A172 (cell line): ENCODE measurements at regions not wholly inside any gene's neighbourhood (a gene's known extent, or its start where the extent isn't known, plus 50 kb on each side); places are given as distances from the start of the nearest gene placed in this dataset.

Experiments used
- DNase-seq: peaks from one replicate; pipeline ENCODE4 v3.0.0-alpha.2; 2015; ENCODE audit warnings: low spot score

GRCh38 chr11:33616552-33616951, 84.1 kb downstream of the C11orf91 start:
- no peak for DNase-seq

- no peak for DNase-seq
Measured at GRCh38 chr11:33615751-33616150, 84.9 kb downstream of the C11orf91 start.

GRCh38 chr11:33613404-33613803, 87.2 kb downstream of the C11orf91 start:
- DNase-seq, result no peak

- DNase-seq, result no peak
Measured at GRCh38 chr11:33610903-33611302, 89.7 kb downstream of the C11orf91 start.

DNA sequence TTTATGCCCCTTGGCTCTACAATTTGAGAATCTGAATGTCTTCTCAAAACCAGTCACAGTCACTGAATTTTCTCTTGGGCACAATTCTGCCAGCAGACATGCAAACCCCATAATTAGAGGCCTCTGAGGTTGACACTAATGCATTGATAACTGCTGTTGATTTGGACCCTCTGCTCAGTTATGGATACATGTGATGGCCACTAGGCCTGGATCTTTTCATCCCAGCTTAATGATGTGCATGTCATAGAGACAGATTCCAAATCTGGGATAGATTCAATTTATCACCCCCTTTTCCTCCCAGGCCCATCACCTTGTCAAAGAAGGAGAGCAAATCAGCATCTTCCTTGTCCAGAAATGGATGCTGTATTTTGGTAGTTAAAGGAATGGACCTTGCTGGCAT, 92.2 kb downstream of the C11orf91 start:
- DNase-seq, result no peak

- no peak for DNase-seq
Measured at GRCh38 chr11:33606762-33607161, 93.9 kb downstream of the C11orf91 start.

DNA sequence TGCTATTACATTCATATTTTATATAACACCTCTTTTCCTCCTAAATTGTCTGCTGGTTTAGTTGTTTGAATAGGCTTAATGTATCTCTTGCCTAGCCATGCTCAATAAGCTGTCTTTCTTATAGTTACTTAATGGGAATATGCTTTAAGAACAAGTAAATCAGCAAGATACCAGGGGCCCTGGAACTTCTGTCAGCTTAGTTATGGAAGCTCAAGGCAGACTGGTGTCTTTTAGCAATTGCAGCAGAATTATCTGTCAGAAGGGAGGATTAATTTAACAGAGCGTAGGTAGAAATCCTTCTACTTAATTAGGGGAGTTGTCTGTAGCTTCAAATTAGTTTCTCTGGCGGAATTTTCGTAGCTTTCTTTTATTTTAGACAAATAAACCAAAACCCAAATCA, 94.9 kb downstream of the C11orf91 start:
- DNase-seq, result no peak

DNA sequence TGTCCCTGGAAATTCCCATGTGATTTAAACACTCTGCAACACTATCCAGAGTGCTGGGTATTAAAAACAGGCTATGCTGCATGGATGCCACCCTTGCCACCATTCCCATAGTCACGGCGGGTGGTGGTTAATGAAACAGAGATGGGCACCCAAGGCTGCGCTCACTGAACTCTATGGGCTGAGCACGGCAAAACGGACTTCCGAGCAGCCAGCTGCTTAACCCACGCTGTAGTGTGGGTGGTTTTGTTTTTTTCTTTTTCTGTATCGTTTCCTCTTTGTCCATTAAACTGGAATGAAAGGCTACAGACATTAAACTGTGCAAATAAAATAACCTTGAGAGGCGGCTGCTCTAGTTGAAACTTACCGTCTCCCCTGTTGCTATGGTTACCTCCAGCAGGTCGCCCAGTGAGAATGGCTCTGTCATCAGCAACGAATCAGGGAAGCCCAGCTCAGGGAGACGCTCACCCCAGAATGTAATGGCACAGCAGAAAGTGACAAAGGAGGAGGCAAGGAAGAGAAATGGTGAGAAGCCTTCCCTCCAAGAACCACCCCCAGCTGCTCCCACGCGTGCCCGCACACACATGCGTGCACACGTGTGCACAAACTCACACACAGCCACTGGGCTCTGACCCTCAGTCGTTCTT, 102.1 kb downstream of the C11orf91 start:
- no peak for DNase-seq

DNA sequence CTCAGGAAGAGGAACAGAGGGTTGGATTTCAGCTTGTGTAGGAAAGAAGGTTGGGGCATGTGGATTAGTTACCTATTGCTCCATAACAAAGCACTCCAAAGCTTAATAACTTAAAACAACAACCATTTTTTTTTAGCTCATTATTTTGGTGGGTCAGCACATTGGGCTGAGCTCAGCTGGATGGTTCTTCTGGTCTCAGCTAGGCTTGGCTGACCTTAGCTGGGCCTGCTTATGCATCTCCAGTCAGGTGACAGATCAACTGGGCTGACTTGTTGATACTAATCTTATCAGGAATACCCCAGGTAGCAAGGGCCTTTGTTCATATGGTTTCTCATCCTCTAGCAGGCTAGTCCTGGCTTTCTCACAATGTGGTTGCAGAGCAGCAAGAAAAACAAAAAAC, 106.4 kb downstream of the C11orf91 start:
- no peak for DNase-seq

GRCh38 chr11:33590441-33590840, 110.2 kb downstream of the C11orf91 start:
- DNase-seq, result no peak

DNA sequence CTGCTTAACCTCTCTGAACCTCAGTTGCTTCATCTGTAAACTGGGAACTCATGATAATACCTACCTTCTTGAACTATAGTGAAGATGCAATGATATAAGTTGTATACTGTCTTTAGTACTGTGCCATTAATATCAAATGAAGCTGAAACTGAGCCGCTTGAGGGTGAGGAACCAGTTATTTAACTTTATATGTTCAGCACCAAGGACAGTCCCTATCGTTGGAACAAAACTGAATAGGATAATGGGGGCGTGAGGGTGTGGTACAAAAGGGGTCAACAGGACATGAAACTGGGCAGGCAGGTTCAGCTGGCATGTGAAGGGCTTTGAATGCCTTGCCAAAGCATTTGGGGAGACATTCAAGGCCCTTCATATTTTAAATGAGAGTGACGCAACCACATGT, 112.6 kb downstream of the C11orf91 start:
- no peak for DNase-seq

DNA sequence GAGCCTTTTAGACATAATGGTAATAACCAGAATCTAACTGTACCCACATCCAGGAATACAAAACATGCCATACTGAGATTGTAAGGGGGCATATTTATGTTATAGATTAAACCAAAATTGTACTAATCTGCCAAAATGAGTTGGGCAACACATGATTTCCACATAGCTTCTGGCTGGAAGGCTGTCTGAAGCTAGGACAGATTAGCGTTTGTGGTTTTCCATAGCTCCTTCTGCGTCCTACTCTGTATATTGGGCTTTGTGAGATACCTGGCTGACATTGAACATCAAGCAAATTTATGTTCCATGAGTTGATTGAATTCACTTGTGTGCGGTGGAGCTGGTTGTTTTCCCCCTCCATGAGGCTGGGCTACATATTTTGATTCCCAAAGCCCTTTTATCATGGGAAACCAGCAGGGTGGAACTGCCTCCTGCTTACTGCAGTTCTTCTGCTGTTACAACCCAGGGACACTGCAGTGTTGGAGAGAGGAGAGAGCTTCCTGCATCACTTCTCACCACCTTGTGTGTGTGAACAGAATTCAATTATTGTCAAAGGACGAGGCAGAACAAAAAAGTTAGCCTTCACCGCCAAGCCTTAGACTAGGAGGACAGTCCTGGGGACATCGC, 114.9 kb downstream of the C11orf91 start:
- no peak for DNase-seq

GRCh38 chr11:33582636-33583325, 117.8 kb downstream of the C11orf91 start:
- no peak for DNase-seq

GRCh38 chr11:33579101-33579500, 121.5 kb downstream of the C11orf91 start:
- DNase-seq, result no peak

- DNase-seq, result no peak
Measured at GRCh38 chr11:33577204-33577603, 123.4 kb downstream of the C11orf91 start.

- no peak for DNase-seq
Measured at GRCh38 chr11:33575311-33575710, 125.3 kb downstream of the C11orf91 start.

- no peak for DNase-seq
Measured at GRCh38 chr11:33574331-33574730, 126.3 kb downstream of the C11orf91 start.

DNA sequence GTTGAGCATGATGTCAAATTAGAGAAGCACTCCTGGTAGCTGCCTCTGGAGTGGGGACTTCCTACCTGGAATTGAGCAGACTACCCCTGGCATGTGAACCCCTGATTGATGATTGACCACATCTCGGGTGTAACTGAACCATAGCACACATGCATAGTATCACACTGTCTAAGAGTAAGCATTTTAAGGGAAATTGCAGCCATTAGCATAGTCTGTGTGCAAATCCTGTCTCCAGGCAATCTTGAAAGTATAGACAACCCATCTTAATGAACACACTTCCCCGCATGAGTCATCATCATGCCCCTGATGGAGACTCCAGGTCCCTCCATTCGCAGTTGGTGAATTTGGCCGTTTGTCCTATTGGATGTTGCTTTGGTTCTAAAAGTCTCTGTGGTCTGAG, 131.3 kb downstream of the C11orf91 start:
- no peak for DNase-seq

- no peak for DNase-seq
Measured at GRCh38 chr11:33567004-33567403, 133.6 kb downstream of the C11orf91 start.

DNA sequence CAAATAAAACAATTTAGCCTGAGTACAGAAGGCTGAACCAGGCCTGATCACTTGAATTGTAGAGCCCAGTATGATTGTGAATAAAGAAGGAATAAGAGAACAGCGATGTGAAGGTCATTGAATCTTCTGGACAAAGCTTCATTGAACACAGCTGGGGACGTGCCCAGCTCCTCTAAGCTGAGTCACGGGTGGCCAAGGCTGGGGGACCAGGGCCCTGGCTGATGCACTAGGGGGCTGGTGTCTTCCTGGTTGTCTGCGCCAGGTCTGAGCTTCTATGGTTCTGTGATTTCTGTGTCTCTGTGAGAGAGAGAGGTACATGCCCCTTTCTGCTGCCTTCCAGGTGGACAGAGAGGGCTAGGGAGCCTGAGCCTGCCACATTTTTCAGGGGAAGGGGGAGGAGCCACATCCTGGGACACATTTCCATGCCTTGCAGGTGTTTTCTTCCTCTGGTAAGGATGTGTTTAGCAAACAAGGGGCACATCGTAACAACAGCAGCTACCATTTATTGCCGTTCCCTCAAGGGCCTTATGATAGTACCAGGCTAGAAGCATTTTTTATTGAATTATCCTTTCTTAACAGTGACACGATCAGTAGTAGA, 135.7 kb downstream of the C11orf91 start:
- DNase-seq, result no peak

DNA sequence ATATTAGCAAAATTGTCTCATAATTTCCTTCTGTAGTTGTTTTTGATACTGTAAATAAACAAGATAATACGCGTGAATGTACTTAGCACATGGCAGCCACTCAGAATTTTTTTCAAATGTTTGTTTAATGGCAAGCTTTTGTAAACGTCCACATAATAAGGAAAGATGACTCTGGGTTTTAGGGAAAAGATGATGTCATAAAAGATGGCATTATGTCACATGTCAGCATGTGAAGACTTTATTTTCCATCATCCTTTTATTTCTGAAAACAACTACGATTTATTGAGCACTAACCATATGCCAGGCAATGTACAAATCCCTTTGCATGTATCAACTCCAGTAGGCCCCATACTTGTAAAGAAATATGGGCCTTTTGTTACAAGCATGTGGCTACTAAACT, 139.9 kb downstream of the C11orf91 start:
- no peak for DNase-seq

GRCh38 chr11:33559567-33559966, 141.1 kb downstream of the C11orf91 start:
- DNase-seq, result no peak

- peak; percentile 18 for DNase-seq
Measured at GRCh38 chr11:33558097-33558496, 142.5 kb downstream of the C11orf91 start.
